Ishikawa (cell line): ENCODE measurements at regions not wholly inside any gene's neighbourhood (a gene's known extent, or its start where the extent isn't known, plus 50 kb on each side); places are given as distances from the start of the nearest gene placed in this dataset.

Experiments used
- EGR1 ChIP-seq: IDR thresholded peaks from 2 replicates; pipeline ENCODE4 v1.6.1; 2012
- REST ChIP-seq: IDR thresholded peaks from 2 replicates; pipeline ENCODE4 v1.6.1; 2012; ENCODE audit warnings: low read depth, mild to moderate bottlenecking
- TF ChIP-seq, protein P1 (sequence below): IDR thresholded peaks from 2 replicates; pipeline ENCODE4 v1.6.1; 2012

GRCh38 chr3:34533451-34533850, 735.0 kb downstream of the PDCD6IP start:
- no peak for TF ChIP-seq REST
- no peak for TF ChIP-seq EGR1
- TF ChIP-seq, protein P1, sequence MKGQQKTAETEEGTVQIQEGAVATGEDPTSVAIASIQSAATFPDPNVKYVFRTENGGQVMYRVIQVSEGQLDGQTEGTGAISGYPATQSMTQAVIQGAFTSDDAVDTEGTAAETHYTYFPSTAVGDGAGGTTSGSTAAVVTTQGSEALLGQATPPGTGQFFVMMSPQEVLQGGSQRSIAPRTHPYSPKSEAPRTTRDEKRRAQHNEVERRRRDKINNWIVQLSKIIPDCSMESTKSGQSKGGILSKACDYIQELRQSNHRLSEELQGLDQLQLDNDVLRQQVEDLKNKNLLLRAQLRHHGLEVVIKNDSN, result no peak
